Parathyroid adenoma (tissue), 2 donors: ENCODE measurements at regions not wholly inside any gene's neighbourhood (a gene's known extent, or its start where the extent isn't known, plus 50 kb on each side); places are given as distances from the start of the nearest gene placed in this dataset.

Source experiments
- H2AFZ ChIP-seq: fragments of 300-600 bp; sonication (generic); one replicate; pipeline ENCODE4 v1.7.0; 2017; ENCODE audit warnings: antibody characterized with exemption, mild to moderate bottlenecking
- H3K27ac ChIP-seq: fragments of 300-600 bp; sonication (generic); one replicate; pipeline ENCODE4 v1.7.0; 2017
- H3K27me3 ChIP-seq: fragments of 300-600 bp; sonication (generic); one replicate; pipeline ENCODE4 v1.7.0; 2017; ENCODE audit warnings: low read length; ENCODE audit not compliant: control insufficient read depth, insufficient read depth
- H3K36me3 ChIP-seq: fragments of 300-600 bp; sonication (generic); one replicate; pipeline ENCODE4 v1.7.0; 2017; ENCODE audit warnings: low read length; ENCODE audit not compliant: control insufficient read depth, insufficient read depth
- H3K4me1 ChIP-seq: fragments of 300-600 bp; sonication (generic); one replicate; pipeline ENCODE4 v1.7.0; 2017; ENCODE audit warnings: control low read depth
- H3K4me2 ChIP-seq: fragments of 300-600 bp; sonication (generic); one replicate; pipeline ENCODE4 v1.7.0; 2017; ENCODE audit warnings: low read length
- H3K4me3 ChIP-seq: fragments of 300-600 bp; sonication (generic); one replicate; pipeline ENCODE4 v1.7.0; 2017; ENCODE audit warnings: low read depth, low read length
- H3K79me2 ChIP-seq: fragments of 300-600 bp; sonication (generic); one replicate; pipeline ENCODE4 v1.7.0; 2017; ENCODE audit warnings: control low read depth
- H3K9ac ChIP-seq: fragments of 300-600 bp; sonication (generic); one replicate; pipeline ENCODE4 v1.7.0; 2017; ENCODE audit warnings: mild to moderate bottlenecking
- H3K9me3 ChIP-seq: fragments of 300-600 bp; sonication (generic); one replicate; pipeline ENCODE4 v1.7.0; 2017; ENCODE audit warnings: low read length; ENCODE audit not compliant: control insufficient read depth
- TF ChIP-seq, protein P1 (sequence below): fragments of 300-600 bp; sonication (generic); IDR thresholded peaks from one replicate; pipeline ENCODE4 v1.7.0; 2017; ENCODE audit warnings: antibody characterized with exemption, mild to moderate bottlenecking
- donor health status: primary hyperparathyroidism.

DNA sequence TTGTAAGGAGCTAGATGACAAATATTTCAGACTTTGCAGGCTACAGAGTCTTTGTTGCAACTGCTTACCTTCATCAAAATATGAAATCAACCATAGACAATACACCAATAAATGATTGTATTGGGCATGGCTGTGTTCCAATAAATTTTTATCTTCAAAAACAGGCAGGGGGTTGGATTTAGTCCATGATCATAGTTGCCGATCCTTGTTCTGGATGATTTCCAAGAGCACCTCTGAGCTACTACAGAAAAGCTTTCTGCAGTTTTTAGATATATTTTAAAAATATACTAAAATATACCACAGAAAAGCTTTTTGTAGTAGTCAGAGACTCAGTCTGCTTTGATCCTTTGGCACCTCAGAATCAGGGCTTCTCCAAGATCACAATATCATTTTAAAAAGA, 145.0 kb downstream of the HTR1B start:
- H3K4me1 ChIP-seq = no peaks in the 10 kb centered on the region
- no peaks in the 10 kb centered on the region for H3K36me3 ChIP-seq
- H2AFZ ChIP-seq = no peak overlapping the region
- TF ChIP-seq, protein P1, sequence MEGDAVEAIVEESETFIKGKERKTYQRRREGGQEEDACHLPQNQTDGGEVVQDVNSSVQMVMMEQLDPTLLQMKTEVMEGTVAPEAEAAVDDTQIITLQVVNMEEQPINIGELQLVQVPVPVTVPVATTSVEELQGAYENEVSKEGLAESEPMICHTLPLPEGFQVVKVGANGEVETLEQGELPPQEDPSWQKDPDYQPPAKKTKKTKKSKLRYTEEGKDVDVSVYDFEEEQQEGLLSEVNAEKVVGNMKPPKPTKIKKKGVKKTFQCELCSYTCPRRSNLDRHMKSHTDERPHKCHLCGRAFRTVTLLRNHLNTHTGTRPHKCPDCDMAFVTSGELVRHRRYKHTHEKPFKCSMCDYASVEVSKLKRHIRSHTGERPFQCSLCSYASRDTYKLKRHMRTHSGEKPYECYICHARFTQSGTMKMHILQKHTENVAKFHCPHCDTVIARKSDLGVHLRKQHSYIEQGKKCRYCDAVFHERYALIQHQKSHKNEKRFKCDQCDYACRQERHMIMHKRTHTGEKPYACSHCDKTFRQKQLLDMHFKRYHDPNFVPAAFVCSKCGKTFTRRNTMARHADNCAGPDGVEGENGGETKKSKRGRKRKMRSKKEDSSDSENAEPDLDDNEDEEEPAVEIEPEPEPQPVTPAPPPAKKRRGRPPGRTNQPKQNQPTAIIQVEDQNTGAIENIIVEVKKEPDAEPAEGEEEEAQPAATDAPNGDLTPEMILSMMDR = no peak
- no peaks in the 10 kb centered on the region for H3K79me2 ChIP-seq
- no peaks in the 10 kb centered on the region for H3K9me3 ChIP-seq
- H3K4me2 ChIP-seq = no peak overlapping the region
- H3K9ac ChIP-seq = no peak overlapping the region
- no peaks in the 10 kb centered on the region for H3K27me3 ChIP-seq
- H3K27ac ChIP-seq = no peak overlapping the region
- no peak overlapping the region for H3K4me3 ChIP-seq

DNA sequence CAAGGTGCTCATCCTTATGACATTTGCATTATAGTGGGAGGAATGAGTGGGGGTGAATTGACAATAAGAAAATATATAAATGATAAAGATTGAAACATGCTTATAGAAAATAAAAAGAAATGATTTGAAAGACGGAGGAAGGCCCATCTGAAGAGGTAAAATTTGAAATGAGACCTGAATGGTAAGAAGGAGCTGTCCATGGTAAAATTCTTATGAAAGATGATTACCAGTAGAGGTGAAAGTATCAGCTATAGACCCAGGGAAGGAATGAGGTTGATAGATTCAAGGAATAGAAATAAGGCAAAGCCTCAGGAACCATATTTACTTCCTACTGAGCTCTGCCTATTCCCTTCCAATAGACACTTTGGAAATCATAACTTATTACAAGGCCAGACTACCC, 149.7 kb downstream of the HTR1B start:
- no peak overlapping the region for H3K4me2 ChIP-seq
- no peaks in the 10 kb centered on the region for H3K4me1 ChIP-seq
- no peak overlapping the region for H3K4me3 ChIP-seq
- no peak overlapping the region for H2AFZ ChIP-seq
- H3K9ac ChIP-seq = no peak overlapping the region
- H3K27ac ChIP-seq = no peak overlapping the region
- H3K27me3 ChIP-seq = no peaks in the 10 kb centered on the region
- H3K36me3 ChIP-seq = no peaks in the 10 kb centered on the region
- TF ChIP-seq, protein P1 = no peak
- H3K79me2 ChIP-seq = no peaks in the 10 kb centered on the region
- no peaks in the 10 kb centered on the region for H3K9me3 ChIP-seq

DNA sequence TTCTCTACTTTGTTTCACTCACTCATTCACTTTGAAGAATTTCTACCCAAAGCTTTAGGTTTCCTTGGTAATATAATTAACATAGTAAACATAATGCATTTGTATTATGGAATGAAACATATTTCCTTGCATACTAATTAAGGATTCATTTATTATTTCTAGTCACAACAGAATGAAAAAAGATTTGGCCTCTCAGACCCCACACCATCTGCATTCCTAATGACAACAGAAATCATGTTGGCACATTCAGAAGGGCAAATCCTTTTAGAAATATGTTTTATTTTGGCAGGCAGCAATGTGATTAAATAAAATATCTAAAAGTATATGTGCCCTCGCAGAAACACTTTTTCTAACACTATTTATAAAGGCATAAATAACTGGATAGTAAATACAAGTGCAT, 163.4 kb downstream of the HTR1B start:
- H3K27me3 ChIP-seq = no peaks in the 10 kb centered on the region
- no peak overlapping the region for H2AFZ ChIP-seq
- no peak overlapping the region for H3K9ac ChIP-seq
- no peaks in the 10 kb centered on the region for H3K36me3 ChIP-seq
- H3K4me2 ChIP-seq = no peak overlapping the region
- no peaks in the 10 kb centered on the region for H3K9me3 ChIP-seq
- H3K79me2 ChIP-seq = no peaks in the 10 kb centered on the region
- TF ChIP-seq, protein P1 = no peak
- H3K4me1 ChIP-seq = no peaks in the 10 kb centered on the region
- no peak overlapping the region for H3K4me3 ChIP-seq
- no peak overlapping the region for H3K27ac ChIP-seq

DNA sequence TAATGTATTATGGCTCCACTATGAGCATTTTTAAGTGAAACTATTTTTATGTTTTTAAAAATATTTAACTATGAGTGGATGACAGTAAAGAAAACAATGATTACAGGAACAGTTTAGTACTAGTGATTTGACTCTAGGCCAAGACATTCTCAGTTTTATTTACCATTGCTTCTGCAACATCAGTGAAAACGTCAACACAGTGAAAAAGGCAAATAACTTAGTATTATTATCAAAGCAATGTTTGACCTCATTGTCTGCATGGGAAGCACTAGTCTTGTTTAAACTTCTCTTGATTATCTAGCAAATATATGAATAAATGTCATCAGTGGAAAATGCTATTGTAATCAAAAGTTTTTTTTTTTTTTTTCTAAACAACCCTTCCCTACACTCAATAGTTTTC, 165.0 kb downstream of the HTR1B start:
- Histone ChIP-seq H3K4me3 (no peak overlapping the region), H3K79me2 (no peaks in the 10 kb centered on the region), H3K36me3 (no peaks in the 10 kb centered on the region), H3K9me3 (no peaks in the 10 kb centered on the region), H3K4me2 (no peak overlapping the region), H3K27me3 (no peaks in the 10 kb centered on the region), H3K9ac (no peak overlapping the region), H3K4me1 (no peaks in the 10 kb centered on the region), H2AFZ (no peak overlapping the region), H3K27ac (no peak overlapping the region)
- TF ChIP-seq, protein P1 = no peak
